ENCODE measurements at regions not wholly inside any gene's neighbourhood (a gene's known extent, or its start where the extent isn't known, plus 50 kb on each side); places are given as distances from the start of the nearest gene placed in this dataset.
"Not testable (repeated sequence)": the region's sequence is repeated elsewhere in the genome, so short reads cannot be mapped to it uniquely, and the experiment has no call there.

GRCh38 chr12:20109676-20110075 is 258.7 kb upstream of the PDE3A start:
- Histone ChIP-seq H3K9me3 (peaks cover 7% of the 10 kb centered on the region), H3K36me3 (ENCODE audit: control insufficient read depth, insufficient read depth, low read length) (no peaks in the 10 kb centered on the region), H3K4me1 (no peaks in the 10 kb centered on the region), H3K4me3 (ENCODE audit: low read depth, low read length) (no peak overlapping the region), H3K27me3 (replicated peaks; ENCODE audit: control insufficient read depth, insufficient read depth, low read length) (no peaks in the 10 kb centered on the region)
- CTCF ChIA-PET, result no interaction called here
- no peak overlapping the region for H3K4me3 Mint-ChIP-seq (ENCODE audit: unreplicated experiment)
- H3K27ac Mint-ChIP-seq (ENCODE audit: unreplicated experiment), result no peak overlapping the region
- intact Hi-C loops (cut with micrococcal nuclease; ENCODE audit: unreplicated experiment), result no loop called here
- no TSS peak for BruUV-seq (replicated peaks)
- no peaks in the 10 kb centered on the region for H3K36me3 Mint-ChIP-seq (ENCODE audit: insufficient read depth, unreplicated experiment)
- POLR2A ChIA-PET, result no interaction called here
- H3K9me3 Mint-ChIP-seq (ENCODE audit: unreplicated experiment), result peaks cover 6% of the 10 kb centered on the region
- no peaks in the 10 kb centered on the region for H3K27me3 Mint-ChIP-seq (ENCODE audit: insufficient read depth, unreplicated experiment)
- no peaks in the 10 kb centered on the region for H3K4me1 Mint-ChIP-seq (ENCODE audit: low read depth, unreplicated experiment)
- DNase-seq, result no peak
- TF ChIP-seq CTCF (IDR thresholded peaks at IDR 0.05; ENCODE audit: insufficient read depth in 1 of 2, low read depth in 1 of 2, low read length in 1 of 2, severe bottlenecking in 1 of 2, unreplicated experiment in 1 of 2), result no peak

GRCh38 chr12:20115371-20115770 is 253.0 kb upstream of the PDE3A start:
- H3K9me3 Mint-ChIP-seq (ENCODE audit: unreplicated experiment), result peaks cover 11% of the 10 kb centered on the region
- CTCF ChIA-PET; DNase-seq; BruUV-seq (replicated peaks); H3K36me3 ChIP-seq (ENCODE audit: control insufficient read depth, insufficient read depth, low read length); POLR2A ChIA-PET; H3K4me1 ChIP-seq; H3K27me3 Mint-ChIP-seq (ENCODE audit: insufficient read depth, unreplicated experiment); intact Hi-C loops (cut with micrococcal nuclease; ENCODE audit: unreplicated experiment); H3K9me3 ChIP-seq; H3K27me3 ChIP-seq (replicated peaks; ENCODE audit: control insufficient read depth, insufficient read depth, low read length); H3K36me3 Mint-ChIP-seq (ENCODE audit: insufficient read depth, unreplicated experiment); H3K4me3 ChIP-seq (ENCODE audit: low read depth, low read length); H3K27ac Mint-ChIP-seq (ENCODE audit: unreplicated experiment); H3K4me3 Mint-ChIP-seq (ENCODE audit: unreplicated experiment); H3K4me1 Mint-ChIP-seq (ENCODE audit: low read depth, unreplicated experiment): not testable (repeated sequence)

GRCh38 chr12:20119596-20120402 is 248.5 kb upstream of the PDE3A start:
- Mint-ChIP-seq H3K9me3 (ENCODE audit: unreplicated experiment) (peaks cover 11% of the 10 kb centered on the region), H3K27me3 (ENCODE audit: insufficient read depth, unreplicated experiment) (peaks cover 3% of the 10 kb centered on the region), H3K4me3 (ENCODE audit: unreplicated experiment) (no peak overlapping the region), H3K27ac (ENCODE audit: unreplicated experiment) (no peak overlapping the region), H3K36me3 (ENCODE audit: insufficient read depth, unreplicated experiment) (no peaks in the 10 kb centered on the region), H3K4me1 (ENCODE audit: low read depth, unreplicated experiment) (no peaks in the 10 kb centered on the region)
- Histone ChIP-seq H3K4me1 (no peaks in the 10 kb centered on the region), H3K9me3 (no peaks in the 10 kb centered on the region), H3K27me3 (replicated peaks; ENCODE audit: control insufficient read depth, insufficient read depth, low read length) (no peaks in the 10 kb centered on the region), H3K4me3 (ENCODE audit: low read depth, low read length) (no peak overlapping the region), H3K36me3 (ENCODE audit: control insufficient read depth, insufficient read depth, low read length) (no peaks in the 10 kb centered on the region)
- no peak for DNase-seq
- no TSS peak for BruUV-seq (replicated peaks)
- intact Hi-C loops (cut with micrococcal nuclease; ENCODE audit: unreplicated experiment), result loop anchor here (5.0 to 10.0 kb wide), 2 partner anchors 202 to 255 kb away; no protein-coding TSS in a partner anchor
- no peak for TF ChIP-seq CTCF (IDR thresholded peaks at IDR 0.05; ENCODE audit: insufficient read depth in 1 of 2, low read depth in 1 of 2, low read length in 1 of 2, severe bottlenecking in 1 of 2, unreplicated experiment in 1 of 2)
- POLR2A ChIA-PET, result no interaction called here
- CTCF ChIA-PET, result no interaction called here
